SK-N-SH treated with all-trans-retinoic acid at 6 μM for 48 hours (cell line): ENCODE measurements at regions not wholly inside any gene's neighbourhood (a gene's known extent, or its start where the extent isn't known, plus 50 kb on each side); places are given as distances from the start of the nearest gene placed in this dataset.

Experiments
- ATAC-seq: fragments of 200-7000 bp; cut with Tn5 transposase; 3 replicates; pipeline ENCODE4 v1.9.1; 2020; ENCODE audit warnings: mild to moderate bottlenecking, moderate library complexity
- ARNTL ChIP-seq: fragments of 450-650 bp; formaldehyde crosslinking; IDR thresholded peaks from 2 replicates; pipeline ENCODE4 v1.5.0; 2020; ENCODE audit warnings: low read depth, mild to moderate bottlenecking, moderate library complexity, borderline replicate concordance
- BACH2 ChIP-seq: fragments of 250-450 bp; sonication (Bioruptor Pico); IDR thresholded peaks from 2 replicates; pipeline ENCODE4 v1.9.0; 2021; ENCODE audit warnings: mild to moderate bottlenecking, borderline replicate concordance
- CREB5 ChIP-seq: fragments of 250-450 bp; sonication (Bioruptor Pico); IDR thresholded peaks from 2 replicates; pipeline ENCODE4 v1.5.1; 2020; ENCODE audit warnings: low read depth, mild to moderate bottlenecking, moderate library complexity
- CSDC2 ChIP-seq: fragments of 250-450 bp; sonication (Bioruptor Pico); IDR thresholded peaks from 2 replicates; pipeline ENCODE4 v1.5.0; 2020; ENCODE audit warnings: mild to moderate bottlenecking, moderate library complexity
- ESRRG ChIP-seq: fragments of 250-450 bp; sonication (Bioruptor Pico); IDR thresholded peaks from 2 replicates; pipeline ENCODE4 v1.6.1; 2021; ENCODE audit warnings: mild to moderate bottlenecking
- ISL1 ChIP-seq: fragments of 250-450 bp; sonication (Bioruptor Pico); IDR thresholded peaks from 2 replicates; pipeline ENCODE4 v2.1.2; 2022; ENCODE audit warnings: mild to moderate bottlenecking, moderate library complexity
- OSR1 ChIP-seq: fragments of 250-450 bp; sonication (Bioruptor Pico); IDR thresholded peaks from 2 replicates; pipeline ENCODE4 v1.8.0; 2022; ENCODE audit warnings: moderate library complexity, mild to moderate bottlenecking, inconsistent platforms
- POU6F1 ChIP-seq: fragments of 250-450 bp; sonication (Bioruptor Pico); IDR thresholded peaks from 2 replicates; pipeline ENCODE4 v1.8.0; 2021; ENCODE audit warnings: low read depth, mild to moderate bottlenecking, moderate library complexity, borderline replicate concordance
- PPARA ChIP-seq: fragments of 250-450 bp; sonication (Bioruptor Pico); IDR thresholded peaks from 2 replicates; pipeline ENCODE4 v1.5.0; 2020; ENCODE audit warnings: mild to moderate bottlenecking, borderline replicate concordance
- SNAI2 ChIP-seq: fragments of 250-450 bp; sonication (Bioruptor Pico); IDR thresholded peaks from 2 replicates; pipeline ENCODE4 v1.5.0; 2020; ENCODE audit warnings: mild to moderate bottlenecking, moderate library complexity
- TCF4 ChIP-seq: fragments of 250-450 bp; sonication (Bioruptor Pico); IDR thresholded peaks from 2 replicates; pipeline ENCODE4 v1.8.0; 2021; ENCODE audit warnings: mild to moderate bottlenecking, moderate library complexity, borderline replicate concordance
- TOX ChIP-seq: fragments of 250-450 bp; sonication (Bioruptor Pico); IDR thresholded peaks from 2 replicates; pipeline ENCODE4 v1.8.0; 2021; ENCODE audit warnings: mild to moderate bottlenecking, moderate library complexity, borderline replicate concordance
- TSHZ2 ChIP-seq: fragments of 250-450 bp; sonication (Bioruptor Pico); IDR thresholded peaks from 2 replicates; pipeline ENCODE4 v1.5.0; 2020; ENCODE audit warnings: mild to moderate bottlenecking, moderate library complexity
- ZC3H10 ChIP-seq: fragments of 250-450 bp; sonication (Bioruptor Pico); IDR thresholded peaks from 2 replicates; pipeline ENCODE4 v1.5.1; 2021; ENCODE audit warnings: mild to moderate bottlenecking, moderate library complexity
- ZFP3 ChIP-seq: fragments of 250-450 bp; sonication (Bioruptor Pico); IDR thresholded peaks from 2 replicates; pipeline ENCODE4 v1.5.0; 2020; ENCODE audit warnings: mild to moderate bottlenecking, moderate library complexity
- ZFP30 ChIP-seq: fragments of 450-650 bp; formaldehyde crosslinking; IDR thresholded peaks from 2 replicates; pipeline ENCODE4 v1.5.0; 2022; ENCODE audit warnings: mild to moderate bottlenecking, moderate library complexity
- ZNF565 ChIP-seq: fragments of 450-650 bp; formaldehyde crosslinking; conservative IDR thresholded peaks from 2 replicates; pipeline ENCODE4 v1.5.0; 2020; ENCODE audit warnings: low read depth, mild to moderate bottlenecking, moderate library complexity
- ZNF70 ChIP-seq: fragments of 450-650 bp; formaldehyde crosslinking; IDR thresholded peaks from 2 replicates; pipeline ENCODE4 v1.5.0; 2020; ENCODE audit warnings: mild to moderate bottlenecking, moderate library complexity
- TF ChIP-seq, protein P1 (sequence below): fragments of 250-450 bp; sonication (Bioruptor Pico); IDR thresholded peaks from 2 replicates; pipeline ENCODE4 v1.5.1; 2021; ENCODE audit warnings: mild to moderate bottlenecking, moderate library complexity

- no peak for ATAC-seq
- no peak for TF ChIP-seq CREB5 (CRISPR knock-in tag)
- TF ChIP-seq ZFP30 = no peak
- TF ChIP-seq ISL1 (CRISPR knock-in tag) = no peak
- TF ChIP-seq ZFP3 (CRISPR knock-in tag) = no peak
- no peak for TF ChIP-seq ZC3H10 (CRISPR knock-in tag)
- TF ChIP-seq, protein P1, sequence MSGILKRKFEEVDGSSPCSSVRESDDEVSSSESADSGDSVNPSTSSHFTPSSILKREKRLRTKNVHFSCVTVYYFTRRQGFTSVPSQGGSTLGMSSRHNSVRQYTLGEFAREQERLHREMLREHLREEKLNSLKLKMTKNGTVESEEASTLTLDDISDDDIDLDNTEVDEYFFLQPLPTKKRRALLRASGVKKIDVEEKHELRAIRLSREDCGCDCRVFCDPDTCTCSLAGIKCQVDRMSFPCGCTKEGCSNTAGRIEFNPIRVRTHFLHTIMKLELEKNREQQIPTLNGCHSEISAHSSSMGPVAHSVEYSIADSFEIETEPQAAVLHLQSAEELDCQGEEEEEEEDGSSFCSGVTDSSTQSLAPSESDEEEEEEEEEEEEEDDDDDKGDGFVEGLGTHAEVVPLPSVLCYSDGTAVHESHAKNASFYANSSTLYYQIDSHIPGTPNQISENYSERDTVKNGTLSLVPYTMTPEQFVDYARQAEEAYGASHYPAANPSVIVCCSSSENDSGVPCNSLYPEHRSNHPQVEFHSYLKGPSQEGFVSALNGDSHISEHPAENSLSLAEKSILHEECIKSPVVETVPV = no peak
- no peak for TF ChIP-seq TSHZ2 (CRISPR knock-in tag)
- no peak for TF ChIP-seq ARNTL (CRISPR knock-in tag)
- no peak for TF ChIP-seq CSDC2 (CRISPR knock-in tag)
- no peak for TF ChIP-seq BACH2 (CRISPR knock-in tag)
- no peak for TF ChIP-seq TOX
- TF ChIP-seq SNAI2 (CRISPR knock-in tag) = no peak
- TF ChIP-seq OSR1 (CRISPR knock-in tag) = no peak
- TF ChIP-seq POU6F1 = no peak
Observed at GRCh38 chr21:34018910-34019309, 54.5 kb upstream of the MRPS6 start.

DNA sequence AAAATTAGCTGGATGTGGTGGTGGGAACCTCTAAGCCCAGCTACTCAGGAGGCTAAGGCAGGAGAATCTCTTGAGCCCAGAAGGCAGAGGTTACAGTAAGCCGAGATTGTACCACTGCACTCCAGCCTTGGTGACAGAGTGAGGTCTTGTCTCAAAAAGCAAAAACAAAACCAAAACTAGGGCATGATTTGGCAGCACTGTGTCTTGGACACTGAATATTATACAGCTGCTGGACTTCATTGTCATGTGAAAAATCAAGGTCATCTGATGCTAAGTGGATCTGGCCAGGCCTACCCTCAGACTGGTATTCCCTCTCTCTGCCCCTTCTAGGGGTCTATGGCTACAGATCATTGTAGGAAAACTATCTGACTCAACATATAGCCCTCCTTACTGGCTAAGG is 55.2 kb upstream of the MRPS6 start:
- TF ChIP-seq PPARA (CRISPR knock-in tag) (no peak), POU6F1 (no peak), OSR1 (CRISPR knock-in tag) (no peak), ARNTL (CRISPR knock-in tag) (no peak), ZFP30 (no peak)
- ATAC-seq = no peak

- TF ChIP-seq ESRRG (no peak), ARNTL (CRISPR knock-in tag) (no peak), ZNF70 (CRISPR knock-in tag) (no peak), CREB5 (CRISPR knock-in tag) (no peak), ZC3H10 (CRISPR knock-in tag) (no peak), OSR1 (CRISPR knock-in tag) (no peak), PPARA (CRISPR knock-in tag) (no peak), ZFP30 (no peak), TCF4 (CRISPR knock-in tag) (no peak), SNAI2 (CRISPR knock-in tag) (no peak), CSDC2 (CRISPR knock-in tag) (no peak), ZNF565 (CRISPR knock-in tag) (no peak)
- TF ChIP-seq, all 23 proteins: peak for 0
- ATAC-seq = no peak
Observed at GRCh38 chr21:34017039-34017961, 56.1 kb upstream of the MRPS6 start.
